CD4-positive, alpha-beta T cell treated with Interleukin-2 at 100 ng/mL for 4 hours (primary cell): ENCODE measurements at regions not wholly inside any gene's neighbourhood (a gene's known extent, or its start where the extent isn't known, plus 50 kb on each side); places are given as distances from the start of the nearest gene placed in this dataset.
A peak's percentile ranks its signal among the peaks of the same experiment; 100 is the strongest.

ENCODE experiments used
- DNase-seq: peaks from one replicate; pipeline ENCODE4 v3.0.0-alpha.2; 2020; ENCODE audit warnings: low spot score

DNA sequence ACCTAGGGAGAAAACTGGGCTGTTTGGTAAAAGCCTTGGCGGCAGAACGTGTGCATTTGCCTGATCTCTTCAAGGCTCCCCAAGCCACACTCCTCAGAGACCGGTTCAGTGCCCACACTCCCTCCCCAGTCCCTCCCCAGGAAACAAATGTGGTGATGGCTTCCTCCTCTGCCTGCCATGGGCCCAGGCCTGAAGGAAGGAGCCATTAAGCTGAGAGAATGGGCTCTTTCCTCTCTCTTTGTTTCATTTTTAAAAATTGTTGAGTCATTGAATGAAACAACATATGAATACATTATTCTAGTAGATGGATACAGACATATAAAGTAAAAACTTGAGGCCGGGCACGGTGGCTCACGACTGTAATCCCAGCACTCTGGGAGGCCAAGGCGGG lies 50.6 kb upstream of the YWHAQ start:
- DNase-seq, result peak; percentile 50

DNA sequence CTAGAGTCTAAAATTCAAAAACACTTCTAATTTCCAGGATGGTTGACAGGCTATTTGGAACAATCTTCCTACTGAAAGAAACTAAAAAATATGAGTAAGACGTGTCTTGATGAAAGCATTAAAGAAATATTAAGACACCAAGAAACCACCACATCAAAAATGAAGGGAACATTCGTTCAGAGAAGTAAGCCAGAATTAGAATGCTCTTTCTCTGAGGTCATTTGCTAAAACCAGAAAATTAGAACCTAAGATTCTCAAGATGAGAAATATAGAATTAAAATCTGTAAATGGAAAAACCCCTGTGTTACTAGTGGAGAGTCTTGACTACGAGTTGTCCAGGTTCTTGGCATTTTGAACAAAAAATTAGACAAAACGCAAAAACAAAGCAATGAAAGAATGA lies 54.8 kb upstream of the YWHAQ start:
- DNase-seq, result no peak

DNA sequence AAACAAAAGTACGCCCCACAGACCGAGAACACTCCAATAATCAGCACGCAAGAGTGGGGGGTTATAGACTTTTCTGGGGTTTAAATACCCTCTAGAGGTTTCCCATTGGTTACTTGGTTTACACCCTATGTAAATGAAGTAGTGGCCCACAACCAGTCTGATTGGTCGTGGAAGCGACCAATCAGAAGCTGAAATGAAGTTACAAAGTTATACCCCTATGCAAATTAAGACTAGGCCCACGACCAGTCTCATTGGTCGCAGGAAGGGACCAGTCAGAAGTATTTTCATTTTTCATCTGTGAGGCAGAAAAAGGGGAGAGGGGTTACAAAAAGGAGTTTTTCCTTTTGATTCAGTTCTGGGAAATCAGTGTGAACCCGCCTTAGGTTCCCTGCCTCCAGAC lies 55.3 kb upstream of the YWHAQ start:
- DNase-seq, result no peak

DNA sequence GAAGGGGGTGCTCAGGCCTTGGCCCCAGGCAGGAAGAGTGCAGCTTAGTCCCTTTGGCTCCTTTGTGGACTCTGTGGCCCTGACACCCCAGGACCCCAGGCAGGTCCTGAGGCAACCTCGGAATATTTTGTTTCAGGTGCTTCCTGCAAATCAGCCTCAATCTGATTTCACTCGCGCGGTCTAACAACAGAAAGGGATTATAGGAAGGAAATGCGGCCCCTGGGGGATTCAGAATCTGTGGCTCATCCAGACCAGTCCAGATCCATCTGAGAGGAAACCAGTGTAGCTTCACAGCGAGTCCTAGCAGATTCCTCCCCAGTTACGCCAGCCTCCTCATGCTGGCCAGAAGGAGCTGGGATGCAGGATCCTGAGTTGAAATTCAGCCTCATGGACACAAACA lies 59.5 kb upstream of the YWHAQ start:
- no peak for DNase-seq

DNA sequence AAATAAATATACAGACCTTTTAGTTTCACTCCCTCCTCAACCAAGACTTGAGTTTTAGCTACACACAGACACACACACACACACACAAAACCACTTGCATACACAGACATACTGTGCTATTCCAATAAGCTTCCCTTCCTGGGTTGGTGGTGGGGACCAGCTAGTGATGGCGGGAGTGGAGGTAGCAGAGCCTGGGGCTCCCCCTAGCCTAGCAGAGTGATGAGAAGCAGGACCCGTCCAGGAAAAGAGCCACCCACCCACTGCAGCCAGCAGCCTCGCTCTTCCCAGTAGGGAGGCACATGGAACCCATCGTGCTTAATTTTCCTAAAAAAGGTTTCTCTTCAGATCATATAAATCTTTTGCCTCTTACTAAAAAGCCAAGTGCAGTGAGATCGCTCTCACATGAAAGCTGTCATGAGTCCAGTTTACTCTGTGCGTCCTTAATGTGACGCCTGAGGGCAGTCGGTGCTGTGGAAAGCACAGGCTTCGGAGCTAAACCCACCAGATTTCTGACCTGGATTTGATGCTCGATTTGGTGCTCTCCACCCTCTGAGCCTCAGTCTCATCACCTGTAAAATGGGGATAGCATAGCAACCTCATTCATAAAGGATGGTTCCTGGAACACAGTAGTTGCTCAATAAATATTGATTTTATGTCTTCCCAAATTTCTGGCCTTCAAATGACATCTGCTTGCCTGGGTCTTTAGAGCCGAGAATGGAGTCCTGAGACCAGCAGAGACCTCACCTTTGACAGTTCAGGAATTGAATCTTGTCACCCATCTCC lies 60.1 kb upstream of the YWHAQ start:
- DNase-seq, result no peak

DNA sequence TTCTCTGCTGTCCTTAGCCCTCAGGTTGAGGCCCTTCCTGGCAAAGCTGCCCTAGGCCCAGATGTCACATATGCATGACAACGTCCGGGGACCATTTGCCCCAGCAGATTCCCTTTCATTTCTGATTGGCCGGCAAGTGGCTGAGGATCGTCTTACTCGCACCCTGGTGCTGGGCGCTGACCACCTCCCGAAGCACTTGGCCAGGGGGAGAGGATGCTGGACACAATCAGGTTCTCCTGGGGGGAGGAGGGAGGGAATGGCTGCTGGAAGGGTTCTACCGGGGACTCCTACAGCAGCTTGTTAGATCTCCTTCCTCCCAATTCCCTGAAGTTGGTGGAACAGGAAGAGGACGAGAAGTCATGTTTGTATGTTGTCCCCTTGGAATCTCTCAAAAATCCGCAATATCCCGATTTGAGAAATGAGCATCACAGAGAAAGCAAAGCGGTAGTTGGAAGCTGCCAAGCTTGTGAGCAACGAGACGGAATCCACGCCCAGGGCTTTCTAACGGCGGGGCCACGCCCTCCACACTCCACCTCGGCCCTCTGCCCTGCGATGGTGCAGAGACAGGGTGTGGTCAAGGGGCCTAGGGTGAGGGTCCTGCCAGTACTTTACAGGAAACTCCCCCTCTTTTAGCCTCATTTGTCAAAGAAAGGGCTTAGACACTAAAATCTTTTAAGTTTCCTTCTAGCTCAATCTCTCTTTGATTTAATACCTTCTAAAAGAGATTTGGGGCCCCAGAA lies 61.8 kb upstream of the YWHAQ start:
- peak; percentile 38 for DNase-seq

DNA sequence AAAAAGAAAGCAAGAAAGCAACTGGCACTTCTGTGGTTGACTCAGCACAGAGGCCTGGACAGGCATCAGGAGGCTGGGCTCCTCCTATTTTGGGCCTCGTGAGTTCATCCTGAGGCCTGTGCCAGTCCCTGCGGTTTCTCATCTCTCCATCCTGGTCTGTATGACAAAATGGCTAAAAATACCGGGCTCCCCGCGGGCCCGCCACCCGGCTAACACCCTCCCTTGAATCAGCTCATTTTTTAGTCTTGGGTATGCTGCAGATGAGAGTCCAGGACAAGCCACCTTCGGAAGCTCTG lies 62.3 kb upstream of the YWHAQ start:
- DNase-seq, result peak; percentile 38

DNA sequence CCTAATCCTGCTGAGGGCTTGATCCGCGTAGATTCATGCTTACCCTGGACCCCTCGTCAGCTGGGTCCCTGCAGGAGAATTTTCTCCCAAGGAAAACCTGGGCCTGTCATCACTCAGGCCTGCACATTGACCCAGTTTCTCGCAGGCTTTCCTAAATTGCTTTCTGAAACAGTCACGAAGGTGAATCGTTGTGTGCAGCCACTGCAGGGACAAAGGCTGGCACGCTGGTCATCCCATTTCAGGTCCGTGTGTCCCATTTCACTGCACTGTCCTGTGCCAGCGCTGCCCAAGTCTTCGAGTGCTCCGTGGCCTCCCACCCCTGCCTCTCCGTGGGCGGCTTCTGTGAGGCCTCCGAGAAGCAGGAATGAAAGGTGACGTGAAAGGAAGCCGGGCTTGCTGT lies 62.8 kb upstream of the YWHAQ start:
- no peak for DNase-seq

DNA sequence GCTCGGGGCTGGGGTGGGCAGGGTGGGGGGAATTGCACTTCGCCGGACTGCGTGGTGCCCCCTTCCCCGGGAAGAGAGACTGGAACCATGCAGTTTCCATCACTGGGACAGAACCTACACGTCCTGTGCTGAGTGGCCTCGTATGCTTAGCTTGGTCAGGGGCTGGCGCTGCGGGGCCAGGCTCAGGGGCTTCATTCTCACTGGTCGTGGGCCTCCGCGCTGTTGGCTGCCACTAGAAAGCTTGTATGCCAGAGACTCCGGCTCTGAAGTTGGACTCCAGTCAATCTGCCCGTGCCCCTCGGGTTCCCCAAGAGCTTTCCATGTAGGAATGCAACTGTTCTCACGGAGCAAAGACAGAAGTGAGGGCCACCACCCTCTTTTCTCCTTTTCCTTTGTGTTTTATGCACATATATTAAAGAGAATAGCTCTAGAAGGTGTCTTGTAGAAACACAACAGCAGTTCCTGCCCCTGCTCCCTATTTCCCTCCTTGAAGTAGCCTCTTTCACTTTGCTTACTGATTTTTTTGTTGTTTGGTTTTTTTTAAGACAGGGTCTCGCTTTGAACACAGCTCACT lies 64.0 kb upstream of the YWHAQ start:
- DNase-seq, result no peak

DNA sequence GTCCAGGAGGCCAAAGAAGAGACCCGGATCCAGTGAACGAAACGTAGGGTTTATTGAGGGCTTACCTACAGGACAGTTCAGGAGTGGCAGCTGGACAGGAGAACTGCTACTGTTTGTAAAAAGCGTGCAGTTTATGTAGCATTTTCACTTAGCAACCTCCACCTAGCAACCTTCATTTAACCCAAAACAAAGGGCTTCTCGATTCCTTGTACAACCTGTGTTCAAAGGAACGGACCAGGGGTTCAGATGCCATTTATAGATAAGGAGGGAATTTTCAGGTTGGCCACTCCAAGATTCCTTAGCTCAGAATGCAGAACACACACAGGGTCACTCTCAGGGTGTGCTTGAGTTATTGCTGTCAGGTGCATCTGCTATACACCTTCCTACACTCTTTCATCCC lies 65.1 kb upstream of the YWHAQ start:
- no peak for DNase-seq

DNA sequence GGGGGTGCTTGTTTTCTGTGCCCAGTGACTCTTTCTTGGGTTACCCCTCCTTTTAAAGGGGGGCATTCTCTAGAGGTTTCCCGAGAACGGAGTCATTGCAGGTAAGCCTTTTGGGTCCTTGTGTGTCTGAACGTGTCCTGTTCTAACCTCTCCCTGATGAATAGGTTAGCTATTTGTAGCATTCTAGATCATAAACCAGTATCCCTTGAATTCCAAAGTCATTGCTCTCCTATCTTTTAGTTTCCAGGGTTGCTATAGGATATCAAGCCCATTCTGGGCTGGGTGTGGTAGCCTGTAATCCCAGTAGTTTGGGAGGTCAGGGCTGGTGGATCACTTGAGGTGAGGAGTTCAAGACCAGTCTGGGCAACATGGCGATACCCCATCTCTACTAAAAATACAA lies 65.9 kb upstream of the YWHAQ start:
- DNase-seq, result no peak

DNA sequence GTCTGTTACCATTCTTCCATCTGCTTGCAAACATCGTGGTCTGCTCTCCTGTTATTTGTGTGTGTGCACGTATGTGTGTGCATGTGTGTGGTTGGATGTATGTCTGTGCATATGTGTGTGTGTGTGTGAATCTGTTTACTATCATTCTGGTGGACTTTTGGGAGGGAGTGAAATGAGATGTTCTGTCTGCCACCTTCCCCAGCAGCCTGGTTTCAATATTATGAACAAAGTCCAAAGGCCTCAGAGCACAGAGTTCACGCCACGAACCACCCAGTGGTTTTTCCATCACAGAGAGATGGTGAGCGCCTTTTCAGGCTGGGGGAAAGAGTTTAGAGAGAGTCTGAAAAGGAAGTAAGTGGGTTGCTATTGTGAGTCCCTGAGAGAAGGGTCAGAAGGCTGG lies 67.1 kb upstream of the YWHAQ start:
- peak; percentile 27 for DNase-seq

DNA sequence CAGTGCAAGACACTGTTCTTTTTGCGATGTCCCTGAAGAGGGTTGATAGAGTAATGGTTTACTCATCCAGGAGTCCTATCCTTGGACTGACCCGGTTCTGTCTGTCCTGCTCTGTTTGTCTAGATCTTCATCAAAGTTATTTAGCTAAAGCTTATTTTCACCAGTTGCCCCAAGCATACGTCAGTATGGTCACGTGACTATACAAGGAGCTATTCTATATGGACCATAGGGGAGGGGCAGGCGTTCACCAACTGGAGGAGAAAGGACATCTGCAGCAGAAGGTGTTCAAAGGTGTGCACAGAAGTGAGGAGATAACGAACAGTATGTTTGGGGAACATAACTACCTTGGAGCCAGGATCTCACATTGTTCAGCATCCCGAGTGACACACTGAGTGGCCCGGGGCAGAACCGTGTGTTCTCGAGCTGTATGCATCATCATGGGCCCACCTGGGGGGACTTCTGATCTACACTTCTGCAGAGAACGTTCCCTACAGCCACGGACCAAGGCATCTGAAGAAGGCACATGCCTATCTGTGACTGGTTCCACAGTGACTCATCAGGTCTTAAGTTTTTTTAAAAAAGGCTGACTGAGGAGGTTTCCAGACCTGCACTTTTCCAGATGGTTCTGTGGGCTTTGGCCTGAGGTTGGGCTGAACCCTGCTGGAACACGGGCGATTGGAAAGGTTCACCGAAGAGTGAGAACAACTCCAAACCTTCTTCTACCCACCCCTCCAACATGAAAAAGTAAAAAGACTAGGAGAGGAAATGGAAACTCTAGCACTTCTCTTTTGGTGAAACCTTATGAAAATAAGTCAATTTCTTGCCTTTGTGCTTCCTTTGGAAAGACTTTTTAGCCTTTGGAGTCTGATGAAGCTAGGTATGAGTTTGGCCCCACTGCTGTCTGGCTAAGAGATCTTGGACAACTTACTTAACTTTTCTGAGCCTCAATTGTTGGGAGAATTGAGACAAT lies 68.6 kb upstream of the YWHAQ start:
- DNase-seq, result peak; percentile 34

DNA sequence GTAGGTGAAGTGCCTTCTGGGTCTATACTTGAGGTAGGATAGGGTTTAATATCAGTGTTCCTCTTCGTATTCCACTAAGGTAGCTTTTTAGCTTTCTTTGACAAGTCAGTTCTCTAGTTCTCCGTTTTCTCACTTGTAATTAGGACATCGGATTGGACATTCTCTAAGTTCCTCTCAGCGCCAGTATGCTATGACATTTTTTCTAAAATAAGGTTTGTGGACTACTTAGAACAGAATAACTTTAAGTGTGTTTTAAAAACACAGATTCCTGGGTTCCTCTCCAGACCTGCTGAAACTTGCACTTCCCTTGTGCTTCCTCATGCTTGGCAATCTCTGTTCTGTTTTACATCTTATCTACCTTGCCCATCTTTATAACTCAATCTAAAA lies 69.3 kb upstream of the YWHAQ start:
- DNase-seq, result no peak

DNA sequence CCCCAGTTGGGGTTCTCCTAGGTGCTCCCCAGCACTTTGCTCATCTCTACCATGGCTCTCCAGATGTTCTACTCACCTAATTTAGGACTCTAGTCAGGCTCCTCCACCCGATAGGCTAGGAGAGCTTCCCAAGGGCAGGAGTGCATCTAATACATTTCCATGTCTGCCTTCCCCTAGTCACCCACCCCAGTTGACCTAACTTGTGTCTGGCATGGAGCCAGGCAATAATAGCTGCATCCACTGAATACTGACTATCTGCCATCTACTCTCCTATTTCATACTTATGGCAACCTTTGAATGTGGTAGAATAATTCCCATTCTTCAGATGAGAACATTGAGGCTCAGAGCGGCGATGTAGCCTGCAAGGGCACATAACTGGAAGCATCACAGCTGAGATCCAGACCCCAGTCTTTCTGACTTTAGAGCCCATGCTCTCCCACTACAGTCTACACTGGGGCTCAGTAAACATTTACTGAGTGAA lies 71.8 kb upstream of the YWHAQ start:
- no peak for DNase-seq

DNA sequence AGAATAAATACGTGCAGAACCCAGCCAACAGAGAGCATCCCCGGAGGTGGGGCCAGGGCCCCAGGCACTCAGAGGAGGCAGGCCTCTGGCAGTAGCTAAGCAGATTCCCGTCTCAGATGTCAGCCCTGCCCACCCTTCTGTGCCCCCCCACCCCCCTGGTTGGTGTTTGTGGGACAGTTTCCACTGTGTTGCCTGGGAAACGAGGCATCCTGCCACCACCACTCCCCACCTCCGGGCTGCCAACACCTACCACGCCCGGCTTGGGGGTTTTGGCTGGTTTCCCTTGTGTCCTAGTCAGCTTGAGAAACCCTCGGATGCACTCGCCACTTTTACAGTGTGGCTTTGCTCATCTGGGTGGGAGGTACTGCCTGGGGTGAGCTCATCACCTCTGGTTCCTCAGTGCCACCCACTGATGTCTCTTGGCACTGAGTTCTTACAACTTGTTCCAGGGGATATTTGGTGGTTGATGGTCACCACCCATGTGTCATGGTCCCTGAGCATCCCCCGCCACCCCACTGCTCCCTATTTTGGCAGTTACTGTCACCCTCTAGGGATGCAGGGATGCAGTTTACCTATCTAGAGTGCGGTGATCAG lies 72.4 kb upstream of the YWHAQ start:
- DNase-seq, result peak; percentile 98

DNA sequence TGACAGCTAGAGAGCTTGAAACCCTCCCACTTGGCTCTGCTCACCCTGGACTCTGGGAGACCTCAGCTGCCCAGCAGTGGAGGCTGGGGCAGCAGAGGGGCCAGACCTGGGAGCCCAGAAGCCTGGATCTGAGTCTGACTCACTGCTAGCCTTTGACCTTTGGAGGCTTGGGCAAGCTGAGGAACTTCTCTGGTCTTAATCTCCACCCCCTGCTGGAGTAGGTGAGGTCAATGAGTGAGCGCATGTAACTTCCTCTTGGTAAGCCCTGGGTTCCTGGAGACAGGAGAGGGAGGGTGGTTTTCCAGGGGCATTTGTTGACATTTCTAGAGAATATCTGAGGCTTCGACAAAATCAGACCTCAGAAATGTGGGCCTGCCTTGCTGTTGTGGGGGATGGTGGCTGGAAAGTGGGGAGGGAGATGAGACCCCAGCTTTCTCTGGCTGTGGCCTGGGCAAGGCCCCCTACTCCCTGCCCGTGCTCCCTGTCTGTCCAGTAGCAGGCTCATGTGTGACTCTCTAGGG lies 73.0 kb upstream of the YWHAQ start:
- DNase-seq, result peak; percentile 57

DNA sequence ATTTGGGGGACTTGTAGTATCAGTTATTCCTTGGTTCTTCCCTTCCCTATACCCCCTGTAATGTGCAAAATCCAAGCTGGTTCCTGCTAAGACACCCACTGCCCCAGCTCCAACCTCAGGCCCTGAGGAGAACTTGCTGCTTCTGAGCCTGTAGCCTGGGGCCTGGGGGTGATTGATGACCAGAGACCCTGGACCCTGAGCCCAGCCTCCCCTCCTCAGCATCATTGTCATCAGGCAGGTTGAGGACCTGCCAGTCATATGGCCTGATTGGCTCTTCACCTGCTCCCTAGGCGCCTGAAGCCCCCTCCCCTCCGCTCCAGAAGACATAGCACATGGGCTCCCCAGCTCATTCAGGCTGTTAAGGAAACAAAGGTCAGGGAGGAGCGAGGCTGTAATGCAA lies 73.8 kb upstream of the YWHAQ start:
- DNase-seq, result no peak

DNA sequence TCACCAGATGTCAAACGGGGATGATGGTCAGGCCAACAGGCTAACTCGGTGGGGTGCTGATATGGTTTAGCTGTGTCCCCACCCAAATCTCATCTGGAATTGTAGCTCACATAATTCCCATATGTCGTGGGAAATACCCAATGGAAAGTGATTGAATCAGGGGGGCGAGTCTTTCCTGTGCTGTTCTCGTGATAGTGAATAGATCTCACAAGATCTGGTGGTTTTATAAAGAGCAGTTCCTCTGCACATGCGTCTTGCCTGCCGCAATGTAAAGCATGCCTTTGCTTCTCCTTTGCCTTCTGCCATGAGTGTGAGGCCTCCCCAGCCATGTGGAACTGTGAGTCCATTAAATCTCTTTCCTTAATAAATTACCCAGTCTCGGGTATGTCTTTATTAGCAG lies 74.4 kb upstream of the YWHAQ start:
- DNase-seq, result no peak

DNA sequence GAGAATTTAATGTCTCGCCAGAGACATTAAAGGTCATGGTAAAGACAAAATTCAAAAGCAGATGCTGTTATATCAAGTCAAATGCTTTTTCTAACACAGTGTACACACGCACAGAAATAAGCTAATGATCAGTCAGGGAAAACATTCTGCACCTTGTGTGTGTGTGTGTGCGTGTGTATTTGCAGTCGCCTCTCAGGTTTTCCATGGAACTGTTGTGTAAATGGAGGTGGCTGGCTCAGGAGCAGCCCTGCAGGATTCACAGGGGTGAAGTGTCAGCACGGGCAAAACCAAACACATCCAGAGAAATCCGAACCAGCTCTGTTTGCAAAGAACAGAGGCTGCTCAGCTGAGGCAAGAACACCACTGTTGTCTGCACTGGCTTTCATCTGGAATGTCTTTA lies 76.2 kb upstream of the YWHAQ start:
- no peak for DNase-seq

DNA sequence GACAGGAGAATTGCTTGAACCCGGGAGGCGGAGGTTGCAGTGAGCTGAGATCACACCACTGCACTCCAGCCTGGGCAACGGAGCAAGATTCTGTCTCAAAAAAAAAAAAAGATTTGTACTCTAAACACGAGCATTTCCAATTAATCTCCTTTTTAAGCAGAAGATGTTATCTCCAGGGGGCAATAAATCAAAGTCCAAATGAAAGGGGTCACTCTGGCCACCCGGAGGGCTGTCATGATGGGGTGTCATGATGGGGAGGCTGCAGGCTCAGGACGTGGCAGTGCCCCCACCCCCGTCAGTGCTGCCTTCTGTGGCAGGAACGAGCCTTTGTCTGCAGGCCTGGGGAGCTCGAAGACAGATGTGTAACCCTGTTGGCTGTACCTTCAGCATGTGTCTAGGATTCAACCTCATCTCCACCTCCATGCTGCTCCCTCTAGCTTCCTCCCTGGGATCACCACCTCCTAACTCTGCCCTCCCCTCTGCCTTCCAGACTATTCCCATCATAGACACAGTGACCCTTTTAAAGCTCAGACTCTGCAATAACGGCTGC lies 76.9 kb upstream of the YWHAQ start:
- DNase-seq, result no peak
